ENCODE measurements at regions not wholly inside any gene's neighbourhood (a gene's known extent, or its start where the extent isn't known, plus 50 kb on each side); places are given as distances from the start of the nearest gene placed in this dataset.

GRCh38 chr6:167453082-167453446 is 128.2 kb downstream of the TTLL2 start:
- H3K9me3 Mint-ChIP-seq: no peaks in the 10 kb centered on the region
- no peak overlapping the region for H3K27ac Mint-ChIP-seq
- H3K27me3 Mint-ChIP-seq: peaks cover 3% of the 10 kb centered on the region
- CTCF ChIA-PET: no interaction called here
- H3K4me1 Mint-ChIP-seq: no peaks in the 10 kb centered on the region
- POLR2A ChIA-PET: no interaction called here
- no peaks in the 10 kb centered on the region for H3K36me3 Mint-ChIP-seq (ENCODE audit: low read depth)
- no peak for DNase-seq
- H3K4me3 Mint-ChIP-seq: no peak overlapping the region

DNA sequence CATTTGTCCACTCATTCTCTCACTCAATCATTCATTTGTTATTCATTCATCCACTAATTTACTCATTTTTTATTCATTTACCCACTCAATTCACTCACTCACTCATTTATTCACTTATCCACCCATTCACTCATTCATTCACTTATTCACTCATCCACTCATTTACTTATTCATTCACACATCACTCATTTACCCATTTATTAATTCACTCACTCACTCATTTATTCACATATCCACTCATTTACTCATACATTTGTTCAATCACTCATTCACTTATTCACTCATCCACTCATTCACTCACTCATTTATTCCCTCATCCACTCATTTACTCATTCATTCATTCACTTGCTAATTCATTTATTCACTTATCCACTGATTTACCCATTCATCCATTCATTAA is 129.1 kb downstream of the TTLL2 start:
- no peaks in the 10 kb centered on the region for H3K36me3 Mint-ChIP-seq (ENCODE audit: low read depth)
- no peaks in the 10 kb centered on the region for H3K4me1 Mint-ChIP-seq
- no peak overlapping the region for H3K4me3 Mint-ChIP-seq
- peaks cover 7% of the 10 kb centered on the region for H3K27me3 Mint-ChIP-seq
- no peak overlapping the region for H3K27ac Mint-ChIP-seq
- DNase-seq: no peak
- ChIA-PET CTCF (no interaction called here), POLR2A (no interaction called here)
- no peaks in the 10 kb centered on the region for H3K9me3 Mint-ChIP-seq

- Mint-ChIP-seq H3K4me3 (no peak overlapping the region), H3K27ac (no peak overlapping the region), H3K4me1 (no peaks in the 10 kb centered on the region), H3K9me3 (no peaks in the 10 kb centered on the region), H3K27me3 (peaks cover 12% of the 10 kb centered on the region), H3K36me3 (ENCODE audit: low read depth) (no peaks in the 10 kb centered on the region)
- ChIA-PET CTCF (no interaction called here), POLR2A (no interaction called here)
- no peak for DNase-seq
Measured at GRCh38 chr6:167455371-167455770, 130.5 kb downstream of the TTLL2 start.

DNA sequence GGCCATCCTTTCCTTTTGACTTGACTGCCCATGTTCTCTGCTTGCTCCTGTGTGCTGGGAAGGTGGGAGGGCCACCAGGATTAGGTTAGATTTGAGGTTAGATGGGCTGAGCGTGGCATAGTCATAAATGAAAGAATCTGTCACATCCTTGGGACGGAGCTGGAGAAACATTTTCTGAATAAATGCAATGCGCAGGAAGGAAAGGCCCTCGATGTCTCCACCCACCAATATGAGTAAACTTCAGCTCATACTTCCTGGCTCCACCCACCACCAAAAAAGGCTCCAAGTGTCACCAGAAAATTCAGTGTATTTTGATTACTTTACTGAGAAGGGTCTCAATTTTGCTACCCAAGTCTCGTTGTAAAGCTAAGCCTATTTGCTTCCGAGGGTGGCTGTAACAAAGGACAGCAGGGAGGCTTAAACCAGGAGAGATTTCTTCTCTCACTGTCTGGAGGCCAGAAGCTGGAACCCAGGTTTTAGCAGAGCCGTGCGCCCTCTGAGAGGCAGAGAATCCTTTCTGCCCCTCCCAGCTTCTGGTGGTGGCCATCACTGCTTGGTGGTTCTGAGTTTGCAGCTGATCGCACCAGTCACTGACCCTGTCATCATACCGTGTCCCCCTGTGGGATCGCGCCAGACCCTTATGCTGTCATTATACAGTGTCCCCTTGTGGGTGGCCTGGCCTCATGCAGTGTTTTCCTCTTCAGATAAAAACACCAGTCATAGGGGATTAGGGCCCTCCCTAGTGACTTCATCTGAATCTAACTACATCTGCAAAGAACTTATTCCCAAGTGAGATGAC is 137.8 kb downstream of the TTLL2 start:
- POLR2A ChIA-PET: no interaction called here
- no peak for DNase-seq
- Mint-ChIP-seq H3K4me1 (no peaks in the 10 kb centered on the region), H3K9me3 (no peaks in the 10 kb centered on the region), H3K36me3 (ENCODE audit: low read depth) (no peaks in the 10 kb centered on the region), H3K4me3 (no peak overlapping the region), H3K27me3 (peaks cover 9% of the 10 kb centered on the region), H3K27ac (no peak overlapping the region)
- CTCF ChIA-PET: no interaction called here

- Mint-ChIP-seq H3K27ac (no peak overlapping the region), H3K27me3 (peaks cover 6% of the 10 kb centered on the region), H3K9me3 (no peaks in the 10 kb centered on the region), H3K4me3 (no peak overlapping the region), H3K4me1 (no peaks in the 10 kb centered on the region), H3K36me3 (ENCODE audit: low read depth) (no peaks in the 10 kb centered on the region)
- no peak for DNase-seq
- ChIA-PET POLR2A (no interaction called here), CTCF (no interaction called here)
Measured at GRCh38 chr6:167464177-167464576, 139.3 kb downstream of the TTLL2 start.

DNA sequence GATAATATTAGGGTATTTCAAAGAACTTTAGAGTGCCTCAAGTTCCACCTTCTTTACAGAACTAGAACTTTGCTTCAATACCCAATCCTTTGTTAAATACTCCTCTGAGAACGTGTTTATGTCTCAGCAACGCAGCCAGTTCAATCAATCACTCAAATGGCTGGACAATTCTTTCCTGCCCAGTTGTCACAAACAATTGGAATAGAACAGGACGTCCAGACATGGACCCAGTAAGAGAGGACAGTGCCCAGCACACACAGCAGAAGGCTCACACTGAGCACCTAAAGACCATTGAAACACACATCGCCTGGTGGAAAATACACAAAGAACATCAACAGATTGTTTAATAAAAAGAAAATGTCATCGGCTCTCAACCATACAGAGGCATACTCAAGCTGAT is 140.6 kb downstream of the TTLL2 start:
- Mint-ChIP-seq H3K36me3 (ENCODE audit: low read depth) (no peaks in the 10 kb centered on the region), H3K27me3 (no peaks in the 10 kb centered on the region), H3K4me1 (no peaks in the 10 kb centered on the region), H3K27ac (no peak overlapping the region), H3K4me3 (no peak overlapping the region), H3K9me3 (no peaks in the 10 kb centered on the region)
- CTCF ChIA-PET: interaction anchor here (1.8 kb wide), 1 partner anchor 616 kb away, joined by 3 read pairs; no protein-coding TSS in a partner anchor
- DNase-seq: no peak
- POLR2A ChIA-PET: no interaction called here

- Mint-ChIP-seq H3K9me3 (no peaks in the 10 kb centered on the region), H3K27me3 (no peaks in the 10 kb centered on the region), H3K4me1 (no peaks in the 10 kb centered on the region), H3K27ac (no peak overlapping the region), H3K4me3 (no peak overlapping the region), H3K36me3 (ENCODE audit: low read depth) (no peaks in the 10 kb centered on the region)
- POLR2A ChIA-PET: no interaction called here
- CTCF ChIA-PET: no interaction called here
- no peak for DNase-seq
Measured at GRCh38 chr6:167467282-167467681, 142.4 kb downstream of the TTLL2 start.

GRCh38 chr6:167467793-167468431 is 143.0 kb downstream of the TTLL2 start:
- ChIA-PET CTCF (no interaction called here), POLR2A (no interaction called here)
- Mint-ChIP-seq H3K27me3 (no peaks in the 10 kb centered on the region), H3K4me3 (no peak overlapping the region), H3K36me3 (ENCODE audit: low read depth) (no peaks in the 10 kb centered on the region), H3K9me3 (no peaks in the 10 kb centered on the region), H3K4me1 (no peaks in the 10 kb centered on the region), H3K27ac (no peak overlapping the region)
- DNase-seq: no peak

DNA sequence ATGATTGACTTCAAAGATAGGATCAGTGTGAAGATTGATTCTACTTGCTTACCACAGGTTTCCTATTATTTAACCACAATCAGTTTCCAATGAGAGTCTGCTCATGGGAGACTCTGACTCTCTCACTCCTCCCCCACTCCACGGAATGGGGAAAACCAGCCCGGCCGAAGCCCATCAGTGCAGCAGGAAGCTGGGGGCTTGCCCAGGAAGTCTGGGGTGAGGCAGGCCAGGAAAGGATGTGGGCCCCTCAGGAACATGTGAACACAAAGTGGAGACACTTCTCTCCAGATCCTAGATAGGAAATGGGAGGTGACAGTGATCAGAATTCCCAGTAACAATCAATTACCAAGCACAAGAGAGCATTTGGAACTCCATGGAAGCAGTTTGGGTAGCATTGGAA is 144.2 kb downstream of the TTLL2 start:
- H3K4me3 Mint-ChIP-seq: no peak overlapping the region
- H3K4me1 Mint-ChIP-seq: no peaks in the 10 kb centered on the region
- no peak for DNase-seq
- no peaks in the 10 kb centered on the region for H3K36me3 Mint-ChIP-seq (ENCODE audit: low read depth)
- H3K27me3 Mint-ChIP-seq: no peaks in the 10 kb centered on the region
- ChIA-PET CTCF (no interaction called here), POLR2A (no interaction called here)
- no peaks in the 10 kb centered on the region for H3K9me3 Mint-ChIP-seq
- H3K27ac Mint-ChIP-seq: no peak overlapping the region

- ChIA-PET POLR2A (no interaction called here), CTCF (no interaction called here)
- H3K4me3 Mint-ChIP-seq: no peak overlapping the region
- no peak overlapping the region for H3K27ac Mint-ChIP-seq
- no peaks in the 10 kb centered on the region for H3K4me1 Mint-ChIP-seq
- H3K9me3 Mint-ChIP-seq: no peaks in the 10 kb centered on the region
- H3K36me3 Mint-ChIP-seq (ENCODE audit: low read depth): no peaks in the 10 kb centered on the region
- no peak for DNase-seq
- no peaks in the 10 kb centered on the region for H3K27me3 Mint-ChIP-seq
Measured at GRCh38 chr6:167469672-167470071, 144.8 kb downstream of the TTLL2 start.

DNA sequence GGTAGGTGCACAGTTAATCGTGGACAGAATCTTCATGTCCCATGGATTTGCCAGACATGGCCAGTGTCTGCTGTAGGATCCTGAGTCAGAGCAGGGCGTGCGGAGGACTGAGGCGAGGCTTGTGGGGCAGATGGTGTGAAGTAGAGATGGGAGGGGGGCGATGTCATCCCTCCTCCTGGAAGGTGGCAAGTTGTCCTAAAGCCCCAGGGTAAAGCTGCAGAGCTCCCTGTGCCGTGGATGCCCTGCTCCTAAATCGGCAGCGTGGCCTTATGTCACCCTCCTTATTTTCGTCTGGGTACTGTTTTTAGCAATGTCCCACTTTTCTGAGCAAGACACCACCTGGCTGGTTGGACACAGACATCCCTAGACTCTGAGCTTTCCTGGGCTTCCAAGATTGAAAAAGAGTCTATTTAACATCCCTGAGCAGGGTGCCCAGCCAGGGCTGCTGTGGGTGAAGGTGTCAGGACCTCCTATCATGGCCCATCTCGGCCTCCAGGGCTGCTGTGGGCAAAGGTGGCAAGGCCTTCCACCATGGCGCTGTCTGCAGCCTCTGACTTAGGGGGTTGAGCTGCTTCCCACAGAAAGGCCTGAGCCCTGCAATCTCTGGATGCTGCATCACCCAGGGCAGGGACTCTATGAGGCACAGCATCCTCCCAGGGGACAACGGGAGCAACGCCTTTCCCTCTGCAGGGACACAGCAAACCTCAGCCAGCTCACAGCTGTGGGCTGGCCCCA is 145.4 kb downstream of the TTLL2 start:
- H3K36me3 Mint-ChIP-seq (ENCODE audit: low read depth): no peaks in the 10 kb centered on the region
- H3K4me3 Mint-ChIP-seq: no peak overlapping the region
- H3K27me3 Mint-ChIP-seq: no peaks in the 10 kb centered on the region
- H3K27ac Mint-ChIP-seq: no peak overlapping the region
- ChIA-PET CTCF (no interaction called here), POLR2A (no interaction called here)
- H3K9me3 Mint-ChIP-seq: no peaks in the 10 kb centered on the region
- no peak for DNase-seq
- no peaks in the 10 kb centered on the region for H3K4me1 Mint-ChIP-seq

- Mint-ChIP-seq H3K27me3 (no peaks in the 10 kb centered on the region), H3K4me1 (no peaks in the 10 kb centered on the region), H3K4me3 (no peak overlapping the region), H3K9me3 (no peaks in the 10 kb centered on the region), H3K27ac (no peak overlapping the region), H3K36me3 (ENCODE audit: low read depth) (no peaks in the 10 kb centered on the region)
- ChIA-PET CTCF (no interaction called here), POLR2A (no interaction called here)
- DNase-seq: no peak
Measured at GRCh38 chr6:167470836-167471547, 146.1 kb downstream of the TTLL2 start.

DNA sequence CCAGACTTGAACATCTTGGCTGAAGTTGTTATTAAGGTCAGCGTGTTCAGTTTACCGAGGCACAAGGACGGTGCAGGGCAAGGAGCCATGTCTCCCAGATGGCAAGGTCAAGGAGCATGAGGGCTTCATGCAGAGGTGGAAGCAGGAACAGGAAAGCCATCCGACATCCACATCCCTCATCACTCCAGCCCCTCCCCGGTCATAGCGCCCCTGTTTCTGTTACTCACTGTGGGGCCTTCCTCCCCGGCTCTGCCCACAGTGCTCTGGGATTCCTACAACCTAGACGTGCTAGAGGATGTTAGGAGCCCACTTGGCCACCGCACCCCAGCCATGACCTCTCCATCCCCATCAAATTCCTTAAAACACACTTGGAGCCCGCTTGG is 146.7 kb downstream of the TTLL2 start:
- Mint-ChIP-seq H3K36me3 (ENCODE audit: low read depth) (no peaks in the 10 kb centered on the region), H3K9me3 (no peaks in the 10 kb centered on the region), H3K27ac (no peak overlapping the region), H3K4me1 (no peaks in the 10 kb centered on the region), H3K4me3 (no peak overlapping the region), H3K27me3 (no peaks in the 10 kb centered on the region)
- ChIA-PET CTCF (no interaction called here), POLR2A (no interaction called here)
- no peak for DNase-seq
